ENCODE measurements at regions not wholly inside any gene's neighbourhood (a gene's known extent, or its start where the extent isn't known, plus 50 kb on each side); places are given as distances from the start of the nearest gene placed in this dataset.

GRCh38 chr11:101816613-101817012 lies 98.2 kb upstream of the CEP126 start:
- H3K27ac ChIP-seq (ENCODE audit: low read depth, low read length) = no peak overlapping the region
- H4K8ac ChIP-seq (ENCODE audit: low read depth, low read length) = no peak overlapping the region
- no peaks in the 10 kb centered on the region for H3K36me3 ChIP-seq (ENCODE audit: control insufficient read depth in 1 of 2, insufficient read depth in 2 of 2, low read length in 2 of 2)
- no peak overlapping the region for H2BK5ac ChIP-seq (ENCODE audit: low read depth, low read length, poor library complexity)
- no peak overlapping the region for H3K4me3 ChIP-seq (ENCODE audit: low read depth, low read length)
- no peak overlapping the region for H3K23ac ChIP-seq (ENCODE audit: low read length)
- H3K9me3 ChIP-seq (ENCODE audit: insufficient read depth, low read depth, low read length) = no peaks in the 10 kb centered on the region
- H4K91ac ChIP-seq (ENCODE audit: low read depth, low read length) = no peak overlapping the region
- no peak overlapping the region for H2AFZ ChIP-seq (ENCODE audit: insufficient read depth, low read length, poor library complexity)
- H2AK5ac ChIP-seq (ENCODE audit: low read length) = no peak overlapping the region
- no peak overlapping the region for H3K9ac ChIP-seq (ENCODE audit: low read length)
- H3K4ac ChIP-seq (ENCODE audit: low read depth, low read length) = no peak overlapping the region
- H2BK12ac ChIP-seq (ENCODE audit: low read length) = no peak overlapping the region
- no peak overlapping the region for H3K18ac ChIP-seq (ENCODE audit: low read length)
- H3K79me1 ChIP-seq (ENCODE audit: low read length) = no peaks in the 10 kb centered on the region
- no peak for DNase-seq
- no peak overlapping the region for H4K12ac ChIP-seq (ENCODE audit: low read depth, low read length)
- H3K14ac ChIP-seq (ENCODE audit: low read length) = no peak overlapping the region
- H3K79me2 ChIP-seq (ENCODE audit: control insufficient read depth, insufficient read depth, low read length, poor library complexity) = no peaks in the 10 kb centered on the region
- H3K4me2 ChIP-seq (ENCODE audit: low read length) = no peak overlapping the region
- H3K4me1 ChIP-seq (ENCODE audit: control insufficient read depth in 1 of 2, insufficient read depth in 2 of 2, low read length in 2 of 2) = no peaks in the 10 kb centered on the region
- H3K27me3 ChIP-seq (ENCODE audit: insufficient read depth, low read length) = no peaks in the 10 kb centered on the region
- H2BK120ac ChIP-seq (ENCODE audit: insufficient read depth, low read length, poor library complexity) = no peak overlapping the region

- H3K23ac ChIP-seq (ENCODE audit: low read length) = no peak overlapping the region
- H3K14ac ChIP-seq (ENCODE audit: low read length) = no peak overlapping the region
- no peaks in the 10 kb centered on the region for H3K9me3 ChIP-seq (ENCODE audit: insufficient read depth, low read depth, low read length)
- H2BK120ac ChIP-seq (ENCODE audit: insufficient read depth, low read length, poor library complexity) = no peak overlapping the region
- no peaks in the 10 kb centered on the region for H3K27me3 ChIP-seq (ENCODE audit: insufficient read depth, low read length)
- no peak overlapping the region for H4K12ac ChIP-seq (ENCODE audit: low read depth, low read length)
- no peak overlapping the region for H4K91ac ChIP-seq (ENCODE audit: low read depth, low read length)
- no peak overlapping the region for H2BK5ac ChIP-seq (ENCODE audit: low read depth, low read length, poor library complexity)
- H3K36me3 ChIP-seq (ENCODE audit: control insufficient read depth in 1 of 2, insufficient read depth in 2 of 2, low read length in 2 of 2) = no peaks in the 10 kb centered on the region
- H2AFZ ChIP-seq (ENCODE audit: insufficient read depth, low read length, poor library complexity) = no peak overlapping the region
- H3K79me1 ChIP-seq (ENCODE audit: low read length) = no peaks in the 10 kb centered on the region
- H3K79me2 ChIP-seq (ENCODE audit: control insufficient read depth, insufficient read depth, low read length, poor library complexity) = no peaks in the 10 kb centered on the region
- H2AK5ac ChIP-seq (ENCODE audit: low read length) = no peak overlapping the region
- no peak overlapping the region for H4K8ac ChIP-seq (ENCODE audit: low read depth, low read length)
- DNase-seq = no peak
- H3K9ac ChIP-seq (ENCODE audit: low read length) = no peak overlapping the region
- H3K4me3 ChIP-seq (ENCODE audit: low read depth, low read length) = no peak overlapping the region
- no peaks in the 10 kb centered on the region for H3K4me1 ChIP-seq (ENCODE audit: control insufficient read depth in 1 of 2, insufficient read depth in 2 of 2, low read length in 2 of 2)
- no peak overlapping the region for H3K4me2 ChIP-seq (ENCODE audit: low read length)
- no peak overlapping the region for H3K27ac ChIP-seq (ENCODE audit: low read depth, low read length)
- no peak overlapping the region for H3K18ac ChIP-seq (ENCODE audit: low read length)
- H2BK12ac ChIP-seq (ENCODE audit: low read length) = no peak overlapping the region
- no peak overlapping the region for H3K4ac ChIP-seq (ENCODE audit: low read depth, low read length)
- WGBS (ENCODE audit: extremely low coverage, insufficient coverage, insufficient read length) = no CpG with 5 or more reads among the region's 2 CpGs
Observed at GRCh38 chr11:101812546-101812945, 102.3 kb upstream of the CEP126 start.

- Histone ChIP-seq H3K18ac (ENCODE audit: low read length) (no peak overlapping the region), H2BK5ac (ENCODE audit: low read depth, low read length, poor library complexity) (no peak overlapping the region), H3K36me3 (ENCODE audit: control insufficient read depth in 1 of 2, insufficient read depth in 2 of 2, low read length in 2 of 2) (no peaks in the 10 kb centered on the region), H2AK5ac (ENCODE audit: low read length) (no peak overlapping the region), H3K4me3 (ENCODE audit: low read depth, low read length) (no peak overlapping the region), H2AFZ (ENCODE audit: insufficient read depth, low read length, poor library complexity) (no peak overlapping the region), H2BK120ac (ENCODE audit: insufficient read depth, low read length, poor library complexity) (no peak overlapping the region), H3K23ac (ENCODE audit: low read length) (no peak overlapping the region), H3K14ac (ENCODE audit: low read length) (no peak overlapping the region), H3K4ac (ENCODE audit: low read depth, low read length) (no peak overlapping the region), H4K91ac (ENCODE audit: low read depth, low read length) (no peak overlapping the region), H3K9me3 (ENCODE audit: insufficient read depth, low read depth, low read length) (no peaks in the 10 kb centered on the region), H3K4me1 (ENCODE audit: control insufficient read depth in 1 of 2, insufficient read depth in 2 of 2, low read length in 2 of 2) (no peaks in the 10 kb centered on the region), H3K27me3 (ENCODE audit: insufficient read depth, low read length) (no peaks in the 10 kb centered on the region), H3K27ac (ENCODE audit: low read depth, low read length) (no peak overlapping the region), H4K12ac (ENCODE audit: low read depth, low read length) (no peak overlapping the region), H3K4me2 (ENCODE audit: low read length) (no peak overlapping the region), H4K8ac (ENCODE audit: low read depth, low read length) (no peak overlapping the region), H3K9ac (ENCODE audit: low read length) (no peak overlapping the region), H2BK12ac (ENCODE audit: low read length) (no peak overlapping the region), H3K79me2 (ENCODE audit: control insufficient read depth, insufficient read depth, low read length, poor library complexity) (no peaks in the 10 kb centered on the region), H3K79me1 (ENCODE audit: low read length) (no peaks in the 10 kb centered on the region)
- WGBS (ENCODE audit: extremely low coverage, insufficient coverage, insufficient read length) = no CpG with 5 or more reads among the region's 1 CpG
- DNase-seq = no peak
Observed at GRCh38 chr11:101810546-101810945, 104.3 kb upstream of the CEP126 start.

- Histone ChIP-seq H3K9ac (ENCODE audit: low read length) (no peak overlapping the region), H3K23ac (ENCODE audit: low read length) (no peak overlapping the region), H3K9me3 (ENCODE audit: insufficient read depth, low read depth, low read length) (no peaks in the 10 kb centered on the region), H3K79me2 (ENCODE audit: control insufficient read depth, insufficient read depth, low read length, poor library complexity) (no peaks in the 10 kb centered on the region), H3K4me3 (ENCODE audit: low read depth, low read length) (no peak overlapping the region), H2BK12ac (ENCODE audit: low read length) (no peak overlapping the region), H2BK5ac (ENCODE audit: low read depth, low read length, poor library complexity) (no peak overlapping the region), H3K79me1 (ENCODE audit: low read length) (no peaks in the 10 kb centered on the region), H3K36me3 (ENCODE audit: control insufficient read depth in 1 of 2, insufficient read depth in 2 of 2, low read length in 2 of 2) (no peaks in the 10 kb centered on the region), H3K4me1 (ENCODE audit: control insufficient read depth in 1 of 2, insufficient read depth in 2 of 2, low read length in 2 of 2) (no peaks in the 10 kb centered on the region), H2BK120ac (ENCODE audit: insufficient read depth, low read length, poor library complexity) (no peak overlapping the region), H3K4me2 (ENCODE audit: low read length) (no peak overlapping the region), H4K12ac (ENCODE audit: low read depth, low read length) (no peak overlapping the region), H3K18ac (ENCODE audit: low read length) (no peak overlapping the region), H3K27me3 (ENCODE audit: insufficient read depth, low read length) (no peaks in the 10 kb centered on the region), H3K14ac (ENCODE audit: low read length) (no peak overlapping the region), H3K4ac (ENCODE audit: low read depth, low read length) (no peak overlapping the region), H2AFZ (ENCODE audit: insufficient read depth, low read length, poor library complexity) (no peak overlapping the region), H3K27ac (ENCODE audit: low read depth, low read length) (no peak overlapping the region), H4K91ac (ENCODE audit: low read depth, low read length) (no peak overlapping the region), H2AK5ac (ENCODE audit: low read length) (no peak overlapping the region), H4K8ac (ENCODE audit: low read depth, low read length) (no peak overlapping the region)
- no peak for DNase-seq
- no CpG with 5 or more reads among the region's 2 CpGs for WGBS (ENCODE audit: extremely low coverage, insufficient coverage, insufficient read length)
Observed at GRCh38 chr11:101807531-101807930, 107.3 kb upstream of the CEP126 start.

- WGBS (ENCODE audit: extremely low coverage, insufficient coverage, insufficient read length) = no CpG with 5 or more reads among the region's 2 CpGs
- no peak overlapping the region for H2AK5ac ChIP-seq (ENCODE audit: low read length)
- H3K79me2 ChIP-seq (ENCODE audit: control insufficient read depth, insufficient read depth, low read length, poor library complexity) = no peaks in the 10 kb centered on the region
Observed at GRCh38 chr11:101803651-101804050, 111.2 kb upstream of the CEP126 start.

More at GRCh38 chr11:101803651-101804050, 111.2 kb upstream of the CEP126 start:
- Histone ChIP-seq H3K9me3 (ENCODE audit: insufficient read depth, low read depth, low read length) (no peaks in the 10 kb centered on the region), H4K12ac (ENCODE audit: low read depth, low read length) (no peak overlapping the region), H3K9ac (ENCODE audit: low read length) (no peak overlapping the region), H3K36me3 (ENCODE audit: control insufficient read depth in 1 of 2, insufficient read depth in 2 of 2, low read length in 2 of 2) (no peaks in the 10 kb centered on the region), H4K8ac (ENCODE audit: low read depth, low read length) (no peak overlapping the region), H3K4ac (ENCODE audit: low read depth, low read length) (no peak overlapping the region), H2AFZ (ENCODE audit: insufficient read depth, low read length, poor library complexity) (no peak overlapping the region), H2BK12ac (ENCODE audit: low read length) (no peak overlapping the region), H2BK5ac (ENCODE audit: low read depth, low read length, poor library complexity) (no peak overlapping the region), H3K27ac (ENCODE audit: low read depth, low read length) (no peak overlapping the region), H2BK120ac (ENCODE audit: insufficient read depth, low read length, poor library complexity) (no peak overlapping the region), H3K18ac (ENCODE audit: low read length) (no peak overlapping the region), H3K27me3 (ENCODE audit: insufficient read depth, low read length) (no peaks in the 10 kb centered on the region), H3K4me2 (ENCODE audit: low read length) (no peak overlapping the region), H3K4me3 (ENCODE audit: low read depth, low read length) (no peak overlapping the region), H3K14ac (ENCODE audit: low read length) (no peak overlapping the region), H4K91ac (ENCODE audit: low read depth, low read length) (no peak overlapping the region), H3K79me1 (ENCODE audit: low read length) (no peaks in the 10 kb centered on the region), H3K23ac (ENCODE audit: low read length) (no peak overlapping the region), H3K4me1 (ENCODE audit: control insufficient read depth in 1 of 2, insufficient read depth in 2 of 2, low read length in 2 of 2) (no peaks in the 10 kb centered on the region)
- DNase-seq = no peak

Measured in trophoblast cell (in vitro differentiated cells and primary cell).